ENCODE measurements at regions not wholly inside any gene's neighbourhood (a gene's known extent, or its start where the extent isn't known, plus 50 kb on each side); places are given as distances from the start of the nearest gene placed in this dataset.

- Histone ChIP-seq H3K4me3 (ENCODE audit: low read depth in 1 of 3, low read length in 3 of 3) (no peak overlapping the region), H3K9ac (ENCODE audit: low read depth in 1 of 2, low read length in 2 of 2) (no peak overlapping the region), H3K4me1 (ENCODE audit: control insufficient read depth in 4 of 4, insufficient read depth in 4 of 4, low read length in 3 of 4) (no peaks in the 10 kb centered on the region), H3K27me3 (ENCODE audit: control insufficient read depth in 4 of 4, insufficient read depth in 4 of 4, low read length in 3 of 4) (no peaks in the 10 kb centered on the region), H3K9me3 (ENCODE audit: control insufficient read depth in 4 of 4, low read length in 3 of 4) (no peaks in the 10 kb centered on the region), H3K27ac (ENCODE audit: low read depth in 1 of 2, low read length in 2 of 2) (no peak overlapping the region), H3K36me3 (ENCODE audit: control insufficient read depth in 4 of 4, insufficient read depth in 3 of 4, low read depth in 1 of 4, low read length in 3 of 4) (no peaks in the 10 kb centered on the region)
- WGBS = 93% methylated on average over 3 of the region's 3 CpGs
- no peak for DNase-seq (ENCODE audit: low spot score)
- TF ChIP-seq JUND (IDR thresholded peaks at IDR 0.05) (no peak), CTCF (IDR thresholded peaks at IDR 0.05; ENCODE audit: low read depth, low read length, missing input control) (no peak), ATF3 (IDR thresholded peaks at IDR 0.05) (no peak), GABPA (IDR thresholded peaks at IDR 0.05 in 1 of 2, conservative IDR thresholded peaks at IDR 0.05 in 1 of 2) (no peak), TAF1 (conservative IDR thresholded peaks at IDR 0.05) (no peak)
These were observed 207.9 kb downstream of the ARL4A start for GRCh38 chr7:12895296-12895695.

- Histone ChIP-seq H3K36me3 (ENCODE audit: control insufficient read depth in 4 of 4, insufficient read depth in 3 of 4, low read depth in 1 of 4, low read length in 3 of 4) (no peaks in the 10 kb centered on the region), H3K27me3 (ENCODE audit: control insufficient read depth in 4 of 4, insufficient read depth in 4 of 4, low read length in 3 of 4) (no peaks in the 10 kb centered on the region), H3K4me1 (ENCODE audit: control insufficient read depth in 4 of 4, insufficient read depth in 4 of 4, low read length in 3 of 4) (no peaks in the 10 kb centered on the region), H3K9me3 (ENCODE audit: control insufficient read depth in 4 of 4, low read length in 3 of 4) (no peaks in the 10 kb centered on the region), H3K9ac (ENCODE audit: low read depth in 1 of 2, low read length in 2 of 2) (no peak overlapping the region), H3K4me3 (ENCODE audit: low read depth in 1 of 3, low read length in 3 of 3) (no peak overlapping the region), H3K27ac (ENCODE audit: low read depth in 1 of 2, low read length in 2 of 2) (no peak overlapping the region)
- no peak for DNase-seq (ENCODE audit: low spot score)
- WGBS = 74% methylated on average over 1 of the region's 1 CpG
- no peak for TF ChIP-seq MAX (IDR thresholded peaks at IDR 0.05)
- TF ChIP-seq ZBTB33 (IDR thresholded peaks at IDR 0.05) = no peak
- TF ChIP-seq SP1 (IDR thresholded peaks at IDR 0.05) = no peak
- no peak for TF ChIP-seq JUND (IDR thresholded peaks at IDR 0.05)
- no peak for TF ChIP-seq GABPA (IDR thresholded peaks at IDR 0.05 in 1 of 2, conservative IDR thresholded peaks at IDR 0.05 in 1 of 2)
- no peak for TF ChIP-seq EGR1 (IDR thresholded peaks at IDR 0.05; ENCODE audit: low read depth in 2 of 2)
- TF ChIP-seq CTCF (IDR thresholded peaks at IDR 0.05; ENCODE audit: low read depth, low read length, missing input control) = no peak
- no peak for TF ChIP-seq FOXA1 (IDR thresholded peaks at IDR 0.05)
- TF ChIP-seq FOXA2 (IDR thresholded peaks at IDR 0.05) = no peak
- no peak for TF ChIP-seq REST (IDR thresholded peaks at IDR 0.05)
- TF ChIP-seq NR2F2 (IDR thresholded peaks at IDR 0.05) = no peak
These were observed 208.9 kb downstream of the ARL4A start for GRCh38 chr7:12896316-12896715.

All from liver (tissue), 8 donors.